Lower lobe of right lung (tissue), 2 donors: ENCODE measurements at regions not wholly inside any gene's neighbourhood (a gene's known extent, or its start where the extent isn't known, plus 50 kb on each side); places are given as distances from the start of the nearest gene placed in this dataset.

Experiments
- ATAC-seq, 2 donors: fragments of 200-7000 bp; cut with Tn5 transposase; one replicate each; pipeline ENCODE4 v1.9.1; 2020 to 2022; ENCODE audit warnings: mild to moderate bottlenecking in 2 of 2, moderate library complexity in 2 of 2
- DNase-seq: peaks from one replicate; pipeline ENCODE4 v3.0.0-alpha.2; 2020
- H3K27ac ChIP-seq: fragments of 200-600 bp; one replicate; pipeline ENCODE4 v1.8.0; 2022
- H3K27me3 ChIP-seq: fragments of 200-600 bp; one replicate; pipeline ENCODE4 v1.8.0; 2022; ENCODE audit warnings: low read depth
- H3K36me3 ChIP-seq: fragments of 200-600 bp; one replicate; pipeline ENCODE4 v1.8.0; 2022; ENCODE audit warnings: mild to moderate bottlenecking
- H3K4me1 ChIP-seq: fragments of 200-600 bp; one replicate; pipeline ENCODE4 v1.8.0; 2022
- H3K4me3 ChIP-seq: fragments of 200-600 bp; one replicate; pipeline ENCODE4 v1.8.0; 2022; ENCODE audit warnings: mild to moderate bottlenecking
- H3K9me3 ChIP-seq: fragments of 200-600 bp; one replicate; pipeline ENCODE4 v1.8.0; 2022
- intact Hi-C: fragments of 100-400 bp; cut with DNase I; formaldehyde crosslinking; loops from one replicate; pipeline ENCODE4 v1.11.0; 2022
- TF ChIP-seq, protein P1 (sequence below): fragments of 200-600 bp; IDR thresholded peaks from one replicate; pipeline ENCODE4 v1.8.0; 2022; ENCODE audit warnings: antibody characterized with exemption, mild to moderate bottlenecking
- donor health status: DM: no; HTN: yes; CAD: no; lungs with severe emphysema.

DNA sequence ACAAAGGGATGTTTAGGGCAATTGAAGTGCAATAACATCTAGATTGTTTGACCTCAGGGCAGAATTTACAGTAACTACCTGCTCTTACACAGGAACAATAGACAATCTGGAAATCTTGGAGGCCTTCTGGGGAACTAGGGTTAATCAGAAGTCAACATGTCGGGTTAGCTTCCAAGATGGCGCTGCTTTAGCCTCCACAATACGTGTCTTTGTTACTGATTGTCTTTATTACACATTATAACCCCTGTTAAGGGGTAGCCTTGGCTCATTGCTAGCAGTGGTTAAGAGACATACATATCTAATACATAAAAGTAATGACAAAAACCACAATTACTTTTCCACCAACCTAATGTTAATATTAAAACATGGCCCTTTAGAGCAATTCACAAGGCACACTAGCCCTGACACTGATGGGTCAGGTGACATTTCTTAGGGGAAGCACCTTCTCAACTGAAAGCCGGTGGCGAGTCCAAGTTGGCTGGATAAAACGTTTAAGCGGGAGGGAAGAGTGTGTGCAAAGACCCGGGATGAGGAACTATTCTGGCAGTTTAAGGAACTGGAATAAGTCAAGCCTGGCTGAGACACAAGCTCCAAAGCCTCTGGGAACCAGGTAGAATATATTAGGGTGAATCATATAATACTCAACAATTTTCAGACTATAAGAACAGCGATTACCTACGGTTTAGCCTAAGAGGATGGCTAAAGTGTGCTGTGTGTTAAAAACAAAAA, 236.9 kb downstream of the BCAS1 start:
- TF ChIP-seq, protein P1, sequence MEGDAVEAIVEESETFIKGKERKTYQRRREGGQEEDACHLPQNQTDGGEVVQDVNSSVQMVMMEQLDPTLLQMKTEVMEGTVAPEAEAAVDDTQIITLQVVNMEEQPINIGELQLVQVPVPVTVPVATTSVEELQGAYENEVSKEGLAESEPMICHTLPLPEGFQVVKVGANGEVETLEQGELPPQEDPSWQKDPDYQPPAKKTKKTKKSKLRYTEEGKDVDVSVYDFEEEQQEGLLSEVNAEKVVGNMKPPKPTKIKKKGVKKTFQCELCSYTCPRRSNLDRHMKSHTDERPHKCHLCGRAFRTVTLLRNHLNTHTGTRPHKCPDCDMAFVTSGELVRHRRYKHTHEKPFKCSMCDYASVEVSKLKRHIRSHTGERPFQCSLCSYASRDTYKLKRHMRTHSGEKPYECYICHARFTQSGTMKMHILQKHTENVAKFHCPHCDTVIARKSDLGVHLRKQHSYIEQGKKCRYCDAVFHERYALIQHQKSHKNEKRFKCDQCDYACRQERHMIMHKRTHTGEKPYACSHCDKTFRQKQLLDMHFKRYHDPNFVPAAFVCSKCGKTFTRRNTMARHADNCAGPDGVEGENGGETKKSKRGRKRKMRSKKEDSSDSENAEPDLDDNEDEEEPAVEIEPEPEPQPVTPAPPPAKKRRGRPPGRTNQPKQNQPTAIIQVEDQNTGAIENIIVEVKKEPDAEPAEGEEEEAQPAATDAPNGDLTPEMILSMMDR: no peak
- H3K36me3 ChIP-seq: no peaks in the 10 kb centered on the region
- H3K27ac ChIP-seq: no peak overlapping the region
- no peaks in the 10 kb centered on the region for H3K27me3 ChIP-seq
- peaks cover 28% of the 10 kb centered on the region for H3K4me1 ChIP-seq
- intact Hi-C loops: no loop called here
- H3K4me3 ChIP-seq: no peak overlapping the region
- ATAC-seq (no peak), DNase-seq (no peak)
- no peaks in the 10 kb centered on the region for H3K9me3 ChIP-seq

DNA sequence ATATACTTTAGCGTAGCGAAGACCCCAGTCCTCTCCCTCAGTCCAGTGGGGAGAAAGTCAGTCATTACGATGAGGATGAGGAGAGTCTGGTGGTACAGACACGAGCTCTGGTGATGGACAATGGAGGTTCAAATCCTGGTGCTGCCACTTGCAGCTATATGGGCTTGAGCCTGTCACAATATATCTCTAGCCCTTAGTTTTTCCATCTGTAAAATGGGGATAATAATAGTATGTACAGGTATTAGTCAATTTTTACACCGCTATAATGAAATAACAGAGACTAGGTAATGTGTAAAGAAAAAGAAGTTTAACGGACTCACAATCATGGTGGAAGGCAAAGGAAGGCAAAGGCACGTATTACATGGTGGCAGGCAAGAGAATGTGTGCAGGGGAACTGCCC, 237.9 kb downstream of the BCAS1 start:
- no peak for ATAC-seq
- TF ChIP-seq, protein P1: no peak
- intact Hi-C loops: no loop called here
- no peak for DNase-seq
- Histone ChIP-seq H3K36me3 (no peaks in the 10 kb centered on the region), H3K4me1 (peaks cover 37% of the 10 kb centered on the region), H3K27me3 (no peaks in the 10 kb centered on the region), H3K9me3 (no peaks in the 10 kb centered on the region), H3K27ac (no peak overlapping the region), H3K4me3 (no peak overlapping the region)

DNA sequence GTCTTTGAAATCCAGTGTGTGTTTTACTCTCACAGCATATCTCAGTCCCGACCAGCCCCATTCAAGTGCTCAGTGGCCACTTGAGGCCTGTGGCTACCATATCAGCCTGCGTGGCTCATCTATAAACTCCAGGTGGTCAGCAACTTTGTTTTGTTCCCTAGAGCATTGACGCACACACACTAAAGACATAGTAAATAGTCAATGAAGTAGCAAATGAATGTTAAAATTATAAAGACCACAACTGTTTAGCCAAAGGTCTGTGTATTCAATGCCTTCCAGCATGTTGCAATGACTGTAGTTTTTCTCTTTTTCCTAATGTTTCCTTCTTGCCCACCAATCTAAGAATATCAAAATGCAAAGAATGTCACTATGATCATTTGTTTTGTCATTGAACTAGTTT, 238.2 kb upstream of the ZNF217 start:
- intact Hi-C loops: no loop called here
- Histone ChIP-seq H3K4me1 (peaks cover 37% of the 10 kb centered on the region), H3K27me3 (no peaks in the 10 kb centered on the region), H3K27ac (no peak overlapping the region), H3K9me3 (no peaks in the 10 kb centered on the region), H3K4me3 (no peak overlapping the region), H3K36me3 (no peaks in the 10 kb centered on the region)
- DNase-seq: no peak
- TF ChIP-seq, protein P1: no peak
- no peak for ATAC-seq

DNA sequence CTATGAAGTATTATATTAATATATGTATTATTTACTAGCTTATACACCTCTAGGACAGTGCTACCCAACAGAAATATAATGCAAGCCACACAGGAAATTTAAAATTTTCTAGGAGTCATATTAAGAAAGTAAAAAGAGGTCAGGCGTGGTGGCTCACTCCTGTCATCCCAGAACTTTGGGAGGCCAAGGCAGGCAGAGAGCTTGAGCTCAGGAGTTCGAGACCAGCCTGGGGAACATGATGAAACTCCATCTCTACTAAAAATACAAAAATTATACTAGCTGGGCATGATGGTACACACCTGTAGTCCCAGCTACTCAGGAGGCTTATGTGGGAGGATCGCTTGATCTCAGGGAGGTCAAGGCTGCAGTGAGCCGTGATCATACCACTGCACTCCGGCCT, 237.6 kb upstream of the ZNF217 start:
- peaks cover 37% of the 10 kb centered on the region for H3K4me1 ChIP-seq
- TF ChIP-seq, protein P1: no peak
- no peaks in the 10 kb centered on the region for H3K9me3 ChIP-seq
- intact Hi-C loops: no loop called here
- DNase-seq (no peak), ATAC-seq (no peak)
- no peak overlapping the region for H3K4me3 ChIP-seq
- peak overlapping the region; percentile 84 for H3K27ac ChIP-seq
- no peaks in the 10 kb centered on the region for H3K36me3 ChIP-seq
- H3K27me3 ChIP-seq: no peaks in the 10 kb centered on the region

DNA sequence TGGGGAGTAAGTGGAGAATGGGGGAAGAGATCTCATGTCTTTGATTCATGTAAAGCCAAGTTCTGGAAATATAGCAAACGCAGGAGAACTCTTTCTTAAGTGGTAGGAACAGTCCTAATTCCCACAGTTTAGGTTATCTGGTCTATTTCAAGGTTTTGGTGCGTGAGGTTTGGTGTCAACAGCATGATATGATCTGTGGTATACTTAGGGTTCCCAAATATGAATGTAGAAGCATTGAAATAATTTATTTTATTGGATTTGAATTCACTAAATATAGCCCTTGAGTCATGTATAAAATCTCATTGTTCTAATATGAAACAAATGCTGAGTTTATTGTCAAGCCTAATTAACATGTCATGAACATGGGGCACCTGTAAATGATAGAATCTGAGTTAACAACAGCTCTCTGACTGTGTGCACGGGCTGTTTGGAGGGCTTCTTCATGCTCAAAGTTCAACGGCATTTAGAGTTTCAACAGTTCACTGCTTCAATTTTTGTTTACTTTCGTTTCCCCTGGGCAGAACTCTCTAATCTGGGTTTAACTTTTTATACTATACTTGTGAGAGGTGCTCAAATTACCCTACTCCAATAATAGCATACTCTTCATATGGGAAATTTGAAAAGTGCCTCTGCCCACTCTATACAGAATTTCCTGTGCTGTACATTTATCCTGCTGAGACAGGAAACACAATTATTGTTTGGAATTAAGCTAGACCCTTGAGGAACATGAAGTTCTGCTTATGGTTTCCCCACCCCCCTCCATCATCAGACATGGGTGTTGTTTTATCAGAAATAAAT, 236.3 kb upstream of the ZNF217 start:
- H3K4me1 ChIP-seq: peaks cover 37% of the 10 kb centered on the region
- no peaks in the 10 kb centered on the region for H3K9me3 ChIP-seq
- TF ChIP-seq, protein P1: no peak
- H3K4me3 ChIP-seq: peak overlapping the region; percentile 36
- intact Hi-C loops: no loop called here
- H3K27ac ChIP-seq: peak overlapping the region; percentile 84
- H3K36me3 ChIP-seq: no peaks in the 10 kb centered on the region
- DNase-seq (no peak), ATAC-seq (peak; percentile 11 to 57)
- H3K27me3 ChIP-seq: no peaks in the 10 kb centered on the region
